Dedifferentiated amniotic fluid mesenchymal stem cell (primary cell): ENCODE measurements at regions not wholly inside any gene's neighbourhood (a gene's known extent, or its start where the extent isn't known, plus 50 kb on each side); places are given as distances from the start of the nearest gene placed in this dataset.
"Not testable (repeated sequence)": the region's sequence is repeated elsewhere in the genome, so short reads cannot be mapped to it uniquely, and the experiment has no call there.

Experiments used
- DNase-seq: peaks from one replicate; pipeline ENCODE4 v3.0.0-alpha.2; 2016; ENCODE audit errors: extremely low spot score

- no peak for DNase-seq
These were observed 55.9 kb downstream of the BHLHE40 start for GRCh38 chr3:5035113-5035512.

DNA sequence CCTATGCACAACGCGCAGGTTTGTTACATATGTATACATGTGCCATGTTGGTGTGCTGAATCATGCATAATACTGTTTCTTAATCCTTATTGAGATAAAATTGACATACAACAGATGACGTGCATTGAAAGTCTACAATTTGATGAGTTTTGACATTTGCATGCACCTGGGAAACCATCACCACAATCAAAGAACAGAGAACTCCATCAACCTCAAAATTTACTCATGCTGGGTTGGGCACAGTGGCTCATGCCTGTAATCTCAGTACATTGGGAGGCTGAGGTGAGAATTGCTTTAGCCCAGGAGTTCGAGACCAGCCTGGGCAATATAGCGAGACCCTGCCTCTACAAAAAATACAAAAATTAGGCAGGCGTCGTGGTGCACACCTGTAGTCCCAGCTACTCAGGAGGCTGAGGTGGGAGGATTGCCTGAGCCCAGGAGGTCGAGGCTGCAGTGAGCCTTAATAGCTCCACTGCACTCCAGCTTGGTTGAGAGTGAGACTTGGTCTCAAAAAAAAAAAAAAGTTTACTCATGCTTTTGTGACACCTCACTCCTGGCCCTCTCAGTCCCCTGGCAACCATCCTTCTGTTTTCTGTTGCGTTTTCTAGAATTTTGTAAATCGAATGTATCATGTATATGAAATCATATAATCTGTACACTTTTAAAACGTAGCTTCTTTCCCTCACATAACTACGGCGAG lies 56.6 kb downstream of the BHLHE40 start:
- no peak for DNase-seq

GRCh38 chr3:5036392-5036766 lies 57.1 kb downstream of the BHLHE40 start:
- no peak for DNase-seq

DNA sequence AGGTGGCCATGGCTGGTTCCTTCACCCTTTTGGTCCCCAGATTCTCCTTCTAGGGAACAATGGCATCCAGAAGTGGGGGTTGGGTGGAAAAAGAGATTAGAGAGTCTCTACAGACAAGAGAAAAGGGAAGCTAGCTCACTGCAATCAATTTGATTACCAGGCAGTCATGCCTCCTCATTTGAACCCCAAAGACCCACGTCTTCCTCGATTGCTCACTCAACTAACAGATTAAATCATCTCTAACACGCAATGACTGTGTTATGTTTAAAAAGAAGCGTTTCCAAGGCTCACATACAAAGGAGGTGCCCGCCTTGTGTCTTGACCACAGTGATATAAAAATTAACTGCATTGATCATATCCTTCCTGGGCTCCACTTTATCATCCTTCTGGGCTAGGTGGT lies 57.6 kb downstream of the BHLHE40 start:
- DNase-seq: no peak

GRCh38 chr3:5039585-5039984 lies 60.3 kb downstream of the BHLHE40 start:
- no peak for DNase-seq

GRCh38 chr3:5041315-5041714 lies 62.1 kb downstream of the BHLHE40 start:
- no peak for DNase-seq

DNA sequence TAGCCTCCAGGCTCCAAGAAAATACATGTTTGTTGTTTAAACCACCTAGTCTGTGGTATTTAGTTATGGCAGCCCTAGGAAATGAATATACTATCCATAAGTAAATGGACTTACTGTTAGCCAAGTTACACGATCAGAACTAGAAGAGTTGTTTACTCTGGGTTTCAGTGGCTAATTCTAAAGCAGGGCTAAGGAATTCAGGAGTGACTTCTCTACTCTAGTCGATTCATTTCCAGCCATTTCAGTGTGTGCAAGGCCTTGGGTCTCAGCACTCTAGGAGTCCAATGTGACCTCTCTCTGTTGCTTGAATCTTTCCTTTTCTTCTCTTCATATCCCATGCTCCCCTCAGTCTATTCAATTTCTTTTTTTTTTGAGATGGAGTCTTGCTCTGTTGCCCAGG lies 66.7 kb downstream of the BHLHE40 start:
- no peak for DNase-seq

DNA sequence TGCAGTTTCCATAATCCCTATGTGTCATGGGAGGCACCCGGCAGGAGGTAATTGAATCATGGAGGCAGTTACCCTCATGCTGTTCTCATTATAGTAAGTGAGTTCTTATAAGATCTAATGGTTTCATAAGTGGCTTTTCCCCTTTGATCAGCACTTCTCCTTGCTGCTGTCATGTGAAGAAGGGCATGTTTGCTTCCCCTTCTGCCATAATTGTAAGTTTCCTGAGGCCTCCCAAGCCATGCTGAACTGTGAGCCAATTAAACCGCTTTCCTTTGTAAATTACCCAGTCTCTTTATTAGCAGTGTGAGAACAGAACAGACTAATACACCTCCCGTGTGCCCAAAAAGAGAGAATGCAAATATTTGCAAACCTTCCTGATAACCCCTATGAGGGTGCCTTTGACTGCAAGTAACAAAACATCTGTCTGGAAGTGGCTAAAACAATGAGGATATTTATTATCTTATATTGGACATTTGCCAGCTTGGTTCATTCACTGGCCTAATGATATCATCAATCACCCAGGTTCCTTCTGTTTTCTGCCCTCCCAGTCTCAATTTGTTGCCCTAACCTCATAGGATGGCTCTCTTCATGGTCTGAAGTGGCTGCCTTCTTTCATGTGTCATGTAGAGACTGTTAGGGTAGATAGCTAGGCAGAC lies 68.7 kb downstream of the BHLHE40 start:
- no peak for DNase-seq

DNA sequence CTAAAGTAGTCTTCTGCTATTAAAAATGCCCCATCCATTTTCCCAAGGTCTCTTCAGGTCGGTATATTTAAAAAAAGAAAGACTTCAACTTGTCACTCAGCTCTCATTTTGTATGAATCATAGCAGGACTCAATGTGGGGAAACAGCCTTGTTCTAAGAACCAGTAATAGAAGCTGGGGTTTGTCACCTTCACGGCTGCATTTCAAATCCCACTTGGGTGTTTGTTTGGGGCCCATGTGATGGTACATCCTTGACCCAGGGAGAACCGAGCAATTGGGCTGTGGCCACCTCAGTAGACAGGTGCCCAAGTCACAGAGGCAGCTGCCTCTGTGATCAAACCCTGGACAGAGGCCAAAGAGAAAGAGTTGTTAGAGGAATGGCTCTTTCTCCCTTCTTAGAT lies 70.3 kb upstream of the ARL8B start:
- no peak for DNase-seq

- DNase-seq: no peak
These were observed 69.8 kb upstream of the ARL8B start for GRCh38 chr3:5052247-5052646.

DNA sequence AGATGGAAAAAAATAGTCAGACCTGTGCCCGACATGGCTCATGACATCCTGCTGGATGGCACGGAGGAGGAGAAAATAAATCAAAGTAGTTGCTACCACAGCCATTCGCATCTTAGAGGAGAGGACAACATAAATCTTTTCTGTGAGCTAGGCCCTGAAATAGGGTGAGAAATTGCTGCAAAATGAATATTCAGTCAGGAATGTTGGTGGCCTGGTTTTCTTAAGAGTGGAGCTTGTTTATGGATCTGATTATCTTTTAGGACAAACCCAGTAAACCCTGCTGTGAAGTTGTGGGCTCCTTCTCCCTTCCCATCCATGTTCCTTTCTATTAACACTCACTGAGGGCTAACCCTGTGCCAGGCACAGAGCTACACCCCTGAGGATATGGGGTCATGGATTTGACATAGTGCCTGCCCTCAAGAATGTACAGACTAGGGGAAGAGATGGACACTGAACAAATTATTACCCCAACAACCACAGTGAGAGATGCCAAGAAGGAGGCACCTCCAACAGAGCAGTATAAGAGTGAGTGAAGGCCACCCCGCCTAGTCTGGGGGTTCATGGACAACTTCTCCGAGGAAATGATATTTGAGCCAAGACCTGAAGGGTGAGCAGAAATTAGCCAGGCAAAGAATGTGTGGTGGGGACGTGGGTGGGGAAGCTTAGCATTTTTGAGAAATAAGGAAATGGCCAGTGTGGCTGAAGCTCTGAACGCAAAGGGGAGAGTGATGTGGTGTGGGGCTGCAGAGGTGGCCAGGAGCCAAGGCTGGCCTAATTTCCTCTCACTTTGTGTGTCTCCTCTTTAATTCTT lies 68.9 kb upstream of the ARL8B start:
- peak; percentile 35 for DNase-seq

- DNase-seq: no peak
These were observed 68.0 kb upstream of the ARL8B start for GRCh38 chr3:5054098-5054497.

DNA sequence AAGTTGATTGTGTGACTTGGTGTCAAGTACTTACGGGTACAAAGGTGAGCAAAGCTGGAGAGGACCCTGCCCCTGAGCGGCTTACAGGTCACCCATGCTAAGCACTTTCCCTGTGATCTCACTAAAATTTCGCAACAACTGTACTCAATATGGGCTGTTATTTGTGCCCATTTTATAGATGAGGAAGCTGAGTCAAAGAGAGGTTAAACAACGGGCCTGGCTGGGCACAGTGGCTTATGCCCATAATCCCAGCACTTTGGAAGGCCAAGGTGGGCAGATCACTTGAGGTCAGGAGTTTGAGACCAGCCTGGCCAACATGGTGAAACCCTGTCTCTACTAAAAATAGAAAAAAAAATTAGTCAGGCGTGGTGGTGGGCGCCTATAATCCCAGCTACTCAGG lies 67.5 kb upstream of the ARL8B start:
- not testable (repeated sequence) for DNase-seq

- no peak for DNase-seq
These were observed 66.6 kb upstream of the ARL8B start for GRCh38 chr3:5055357-5056110.

DNA sequence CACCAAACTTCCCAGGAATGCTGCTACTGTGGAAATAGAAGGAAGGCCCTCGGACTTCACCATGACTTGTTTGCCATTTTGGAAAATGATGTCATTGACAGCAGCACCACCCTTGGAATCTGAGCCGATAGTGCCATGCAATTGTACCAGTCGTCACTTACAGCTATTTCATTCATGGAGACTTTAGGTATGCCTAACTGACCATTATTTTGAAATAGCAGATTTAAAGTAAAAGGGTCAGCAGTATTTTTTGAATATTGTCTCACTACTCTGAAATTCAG lies 66.0 kb upstream of the ARL8B start:
- DNase-seq: no peak

DNA sequence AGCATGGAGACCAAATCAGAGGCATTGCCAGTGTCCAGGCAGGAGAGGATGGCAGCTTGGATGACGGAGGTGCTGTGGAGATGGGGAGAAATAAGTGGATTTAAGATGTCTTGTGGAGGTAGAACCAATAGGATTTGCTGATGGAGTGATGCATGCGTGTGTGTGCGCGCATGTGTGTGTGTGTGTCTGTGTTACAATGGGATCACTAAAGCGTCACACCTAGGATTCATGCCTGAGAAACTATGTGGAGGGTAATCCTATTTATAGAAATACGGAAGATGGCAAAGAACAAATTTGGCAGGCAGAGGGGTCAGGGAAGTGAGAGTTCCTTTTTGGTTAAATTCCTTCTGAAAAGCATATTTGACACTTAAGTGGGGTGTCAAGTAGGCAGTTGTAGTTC lies 64.8 kb upstream of the ARL8B start:
- DNase-seq: no peak

DNA sequence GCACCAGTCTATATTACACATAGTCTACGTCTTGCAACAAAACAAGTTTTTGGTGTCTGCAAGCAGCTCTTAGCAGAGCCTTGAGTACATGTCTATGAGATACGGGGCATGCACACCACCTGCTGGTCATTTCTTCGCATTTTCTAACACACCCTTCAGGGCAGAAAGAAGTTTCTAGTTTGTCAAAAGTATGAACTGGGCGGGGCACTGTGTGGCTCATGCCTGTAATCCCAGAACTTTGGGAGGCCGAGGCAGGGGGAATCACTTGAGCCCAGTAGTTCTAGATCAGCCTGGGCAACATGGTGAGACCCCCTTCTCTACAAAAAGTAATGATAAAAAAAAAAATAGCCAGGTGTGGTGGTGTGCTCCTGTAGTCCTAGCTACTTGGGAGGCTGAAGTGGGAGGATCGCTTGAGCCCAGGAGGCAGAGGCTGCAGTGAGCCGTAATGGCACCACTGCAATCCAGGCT lies 64.2 kb upstream of the ARL8B start:
- DNase-seq: peak; percentile 86

DNA sequence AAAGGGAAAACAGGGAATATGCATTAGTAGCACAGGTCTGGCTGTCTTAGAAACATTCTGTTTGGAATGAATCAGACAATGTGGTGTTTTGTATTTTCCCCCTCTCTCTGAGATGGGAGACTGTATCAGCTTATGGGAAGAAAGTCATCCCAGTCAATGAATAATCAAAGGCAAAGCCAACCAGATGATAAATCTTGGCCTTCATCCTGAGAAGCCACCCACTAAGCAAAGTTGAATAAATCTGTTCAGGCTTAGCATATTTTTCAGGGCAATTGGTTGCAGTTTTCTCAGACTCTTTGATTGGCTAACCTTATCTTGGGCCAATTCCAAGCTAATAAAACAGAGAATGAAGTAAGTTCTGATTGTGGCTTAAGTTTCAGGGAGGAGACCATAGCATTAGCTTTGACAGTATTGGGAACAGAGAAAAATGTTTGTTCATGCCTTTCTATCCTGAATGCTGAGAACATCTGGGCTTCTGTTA lies 63.6 kb upstream of the ARL8B start:
- DNase-seq: peak; percentile 62

DNA sequence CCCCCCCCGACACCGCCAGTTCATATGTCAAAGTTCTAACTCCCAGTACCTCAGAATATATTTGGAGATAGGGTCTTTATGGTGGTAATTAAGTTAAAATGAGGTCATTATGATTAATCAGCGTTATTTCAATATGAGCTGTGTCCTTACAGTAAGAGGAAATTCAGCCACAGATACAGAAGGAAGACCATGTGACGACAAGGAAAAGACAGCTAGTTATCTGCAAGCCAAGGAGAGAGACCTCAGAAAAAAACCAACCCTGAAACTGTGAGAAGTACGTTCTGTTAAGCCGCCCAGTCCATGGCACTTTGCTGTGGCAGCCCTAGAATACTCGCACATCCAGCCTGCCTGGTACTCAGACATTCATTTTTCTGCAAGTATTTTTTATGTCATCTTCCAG lies 62.3 kb upstream of the ARL8B start:
- no peak for DNase-seq

- no peak for DNase-seq
These were observed 60.9 kb upstream of the ARL8B start for GRCh38 chr3:5061218-5061569.

DNA sequence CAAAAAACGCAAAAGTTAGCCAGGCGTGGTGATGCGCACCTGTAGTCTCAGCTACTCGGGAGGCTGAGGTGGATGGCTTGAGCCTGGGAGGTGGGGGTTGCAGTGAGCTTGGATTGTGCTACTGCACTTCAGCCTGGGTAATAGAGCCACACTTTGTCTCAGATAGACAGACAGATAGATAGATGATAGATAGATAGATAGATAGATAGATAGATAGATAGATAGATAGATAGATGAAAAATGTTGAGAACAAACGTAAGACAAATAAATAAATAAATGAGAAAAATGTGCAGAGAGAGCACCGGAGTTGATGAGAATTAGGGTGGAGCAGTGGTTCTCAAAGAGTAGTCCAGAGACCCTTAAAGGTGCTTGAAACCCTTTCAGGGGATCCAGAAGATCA lies 58.4 kb upstream of the ARL8B start:
- no peak for DNase-seq

DNA sequence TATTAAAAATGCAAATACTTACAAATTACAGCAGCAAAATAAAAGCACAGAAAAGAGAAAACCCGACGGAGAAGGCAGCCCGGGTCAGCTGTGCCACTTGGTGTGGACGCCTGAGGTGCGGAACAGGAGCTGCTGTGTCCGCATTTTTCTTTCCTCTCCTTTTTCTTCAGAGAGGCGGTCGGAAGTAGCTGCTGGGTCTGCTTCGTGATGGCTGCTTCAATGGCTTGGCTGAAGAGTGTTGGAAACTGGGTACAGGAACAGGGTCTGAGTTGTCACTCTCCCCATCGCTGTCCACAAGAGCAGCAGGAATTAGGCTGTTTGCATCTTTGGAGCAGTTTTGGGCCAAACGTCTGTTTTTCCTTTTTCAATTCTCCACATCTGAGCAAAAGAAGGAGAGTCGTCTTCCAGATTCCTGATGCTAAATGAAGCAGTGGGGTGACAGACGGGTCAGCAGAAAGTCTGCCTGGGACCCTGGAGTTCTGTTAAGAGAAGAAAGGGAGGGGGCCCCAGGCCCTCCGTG lies 53.5 kb upstream of the ARL8B start:
- no peak for DNase-seq
